ENCODE measurements at regions not wholly inside any gene's neighbourhood (a gene's known extent, or its start where the extent isn't known, plus 50 kb on each side); places are given as distances from the start of the nearest gene placed in this dataset.
"Not testable (repeated sequence)": the region's sequence is repeated elsewhere in the genome, so short reads cannot be mapped to it uniquely, and the experiment has no call there.

GRCh38 chr7:68622500-68622899, 975.8 kb upstream of the AUTS2 start:
- DNase-seq (ENCODE audit: low spot score) = no peak
- Mint-ChIP-seq H3K27me3 (ENCODE audit: insufficient read depth) (no peaks in the 10 kb centered on the region), H3K4me1 (ENCODE audit: low read depth) (no peaks in the 10 kb centered on the region), H3K27ac (no peak overlapping the region), H3K4me3 (no peak overlapping the region), H3K36me3 (ENCODE audit: low read depth) (no peaks in the 10 kb centered on the region), H3K9me3 (peaks cover 42% of the 10 kb centered on the region)
- intact Hi-C loops (cut with micrococcal nuclease) = no loop called here

- Mint-ChIP-seq H3K27me3 (ENCODE audit: insufficient read depth) (no peaks in the 10 kb centered on the region), H3K9me3 (peaks cover 41% of the 10 kb centered on the region), H3K4me1 (ENCODE audit: low read depth) (no peaks in the 10 kb centered on the region), H3K36me3 (ENCODE audit: low read depth) (no peaks in the 10 kb centered on the region), H3K4me3 (no peak overlapping the region), H3K27ac (no peak overlapping the region)
- intact Hi-C loops (cut with micrococcal nuclease) = no loop called here
- no peak for DNase-seq (ENCODE audit: low spot score)
Measured at GRCh38 chr7:68623030-68623429, 975.2 kb upstream of the AUTS2 start.

- Mint-ChIP-seq H3K36me3 (ENCODE audit: low read depth) (no peaks in the 10 kb centered on the region), H3K27me3 (ENCODE audit: insufficient read depth) (no peaks in the 10 kb centered on the region), H3K4me3 (no peak overlapping the region), H3K27ac (no peak overlapping the region), H3K4me1 (ENCODE audit: low read depth) (no peaks in the 10 kb centered on the region), H3K9me3 (peaks cover 41% of the 10 kb centered on the region)
- intact Hi-C loops (cut with micrococcal nuclease) = no loop called here
- DNase-seq (ENCODE audit: low spot score) = no peak
Measured at GRCh38 chr7:68627247-68627864, 970.9 kb upstream of the AUTS2 start.

GRCh38 chr7:68630914-68631313, 967.4 kb upstream of the AUTS2 start:
- H3K27ac Mint-ChIP-seq; DNase-seq (ENCODE audit: low spot score); intact Hi-C loops (cut with micrococcal nuclease); H3K27me3 Mint-ChIP-seq (ENCODE audit: insufficient read depth); H3K36me3 Mint-ChIP-seq (ENCODE audit: low read depth); H3K4me1 Mint-ChIP-seq (ENCODE audit: low read depth); H3K4me3 Mint-ChIP-seq: not testable (repeated sequence)
- peaks cover 35% of the 10 kb centered on the region for H3K9me3 Mint-ChIP-seq

GRCh38 chr7:68640103-68640502, 958.2 kb upstream of the AUTS2 start:
- no peaks in the 10 kb centered on the region for H3K4me1 Mint-ChIP-seq (ENCODE audit: low read depth)
- intact Hi-C loops (cut with micrococcal nuclease) = no loop called here
- no peaks in the 10 kb centered on the region for H3K27me3 Mint-ChIP-seq (ENCODE audit: insufficient read depth)
- H3K4me3 Mint-ChIP-seq = no peak overlapping the region
- peaks cover 25% of the 10 kb centered on the region for H3K9me3 Mint-ChIP-seq
- H3K27ac Mint-ChIP-seq = no peak overlapping the region
- no peak for DNase-seq (ENCODE audit: low spot score)
- H3K36me3 Mint-ChIP-seq (ENCODE audit: low read depth) = no peaks in the 10 kb centered on the region

- no peaks in the 10 kb centered on the region for H3K27me3 Mint-ChIP-seq (ENCODE audit: insufficient read depth)
- no peaks in the 10 kb centered on the region for H3K4me1 Mint-ChIP-seq (ENCODE audit: low read depth)
- intact Hi-C loops (cut with micrococcal nuclease) = no loop called here
- no peak overlapping the region for H3K27ac Mint-ChIP-seq
- DNase-seq (ENCODE audit: low spot score) = no peak
- H3K9me3 Mint-ChIP-seq = peaks cover 23% of the 10 kb centered on the region
- H3K36me3 Mint-ChIP-seq (ENCODE audit: low read depth) = no peaks in the 10 kb centered on the region
- H3K4me3 Mint-ChIP-seq = no peak overlapping the region
Measured at GRCh38 chr7:68642727-68643126, 955.5 kb upstream of the AUTS2 start.

- no peak overlapping the region for H3K4me3 Mint-ChIP-seq
- no peaks in the 10 kb centered on the region for H3K27me3 Mint-ChIP-seq (ENCODE audit: insufficient read depth)
- no peak overlapping the region for H3K27ac Mint-ChIP-seq
- H3K36me3 Mint-ChIP-seq (ENCODE audit: low read depth) = no peaks in the 10 kb centered on the region
- no peaks in the 10 kb centered on the region for H3K4me1 Mint-ChIP-seq (ENCODE audit: low read depth)
- intact Hi-C loops (cut with micrococcal nuclease) = no loop called here
- H3K9me3 Mint-ChIP-seq = peaks cover 36% of the 10 kb centered on the region
- DNase-seq (ENCODE audit: low spot score) = no peak
Measured at GRCh38 chr7:68663392-68663791, 934.9 kb upstream of the AUTS2 start.

GRCh38 chr7:68671046-68671445, 927.2 kb upstream of the AUTS2 start:
- peaks cover 56% of the 10 kb centered on the region for H3K9me3 Mint-ChIP-seq
- H3K4me3 Mint-ChIP-seq = no peak overlapping the region
- intact Hi-C loops (cut with micrococcal nuclease) = no loop called here
- no peak overlapping the region for H3K27ac Mint-ChIP-seq
- no peak for DNase-seq (ENCODE audit: low spot score)
- no peaks in the 10 kb centered on the region for H3K4me1 Mint-ChIP-seq (ENCODE audit: low read depth)
- no peaks in the 10 kb centered on the region for H3K36me3 Mint-ChIP-seq (ENCODE audit: low read depth)
- no peaks in the 10 kb centered on the region for H3K27me3 Mint-ChIP-seq (ENCODE audit: insufficient read depth)

GRCh38 chr7:68671671-68672070, 926.6 kb upstream of the AUTS2 start:
- no peaks in the 10 kb centered on the region for H3K27me3 Mint-ChIP-seq (ENCODE audit: insufficient read depth)

GRCh38 chr7:68674826-68675225, 923.4 kb upstream of the AUTS2 start:
- no peak overlapping the region for H3K4me3 Mint-ChIP-seq
- intact Hi-C loops (cut with micrococcal nuclease) = no loop called here
- no peaks in the 10 kb centered on the region for H3K4me1 Mint-ChIP-seq (ENCODE audit: low read depth)

More at GRCh38 chr7:68671671-68672070, 926.6 kb upstream of the AUTS2 start:
- Mint-ChIP-seq H3K4me3 (no peak overlapping the region), H3K36me3 (ENCODE audit: low read depth) (no peaks in the 10 kb centered on the region), H3K9me3 (peaks cover 52% of the 10 kb centered on the region), H3K27ac (no peak overlapping the region), H3K4me1 (ENCODE audit: low read depth) (no peaks in the 10 kb centered on the region)
- intact Hi-C loops (cut with micrococcal nuclease) = no loop called here
- no peak for DNase-seq (ENCODE audit: low spot score)

GRCh38 chr7:68676813-68677535, 921.3 kb upstream of the AUTS2 start:
- Mint-ChIP-seq H3K27me3 (ENCODE audit: insufficient read depth) (no peaks in the 10 kb centered on the region), H3K4me3 (no peak overlapping the region), H3K36me3 (ENCODE audit: low read depth) (no peaks in the 10 kb centered on the region), H3K27ac (no peak overlapping the region), H3K4me1 (ENCODE audit: low read depth) (no peaks in the 10 kb centered on the region), H3K9me3 (peaks cover 32% of the 10 kb centered on the region)
- DNase-seq (ENCODE audit: low spot score) = no peak
- intact Hi-C loops (cut with micrococcal nuclease) = no loop called here

More at GRCh38 chr7:68674826-68675225, 923.4 kb upstream of the AUTS2 start:
- Mint-ChIP-seq H3K27ac (no peak overlapping the region), H3K27me3 (ENCODE audit: insufficient read depth) (no peaks in the 10 kb centered on the region), H3K9me3 (peaks cover 47% of the 10 kb centered on the region), H3K36me3 (ENCODE audit: low read depth) (no peaks in the 10 kb centered on the region)
- DNase-seq (ENCODE audit: low spot score) = no peak

- no peaks in the 10 kb centered on the region for H3K36me3 Mint-ChIP-seq (ENCODE audit: low read depth)
- DNase-seq (ENCODE audit: low spot score) = no peak
- H3K9me3 Mint-ChIP-seq = peaks cover 28% of the 10 kb centered on the region
- H3K4me3 Mint-ChIP-seq = no peak overlapping the region
- no peaks in the 10 kb centered on the region for H3K27me3 Mint-ChIP-seq (ENCODE audit: insufficient read depth)
- intact Hi-C loops (cut with micrococcal nuclease) = no loop called here
- no peak overlapping the region for H3K27ac Mint-ChIP-seq
- H3K4me1 Mint-ChIP-seq (ENCODE audit: low read depth) = no peaks in the 10 kb centered on the region
Measured at GRCh38 chr7:68678196-68678595, 920.1 kb upstream of the AUTS2 start.

GRCh38 chr7:68679459-68680234, 918.6 kb upstream of the AUTS2 start:
- intact Hi-C loops (cut with micrococcal nuclease) = no loop called here
- Mint-ChIP-seq H3K9me3 (peaks cover 22% of the 10 kb centered on the region), H3K27me3 (ENCODE audit: insufficient read depth) (no peaks in the 10 kb centered on the region), H3K4me1 (ENCODE audit: low read depth) (no peaks in the 10 kb centered on the region), H3K27ac (no peak overlapping the region), H3K4me3 (no peak overlapping the region), H3K36me3 (ENCODE audit: low read depth) (no peaks in the 10 kb centered on the region)
- DNase-seq (ENCODE audit: low spot score) = no peak

Data from activated T-helper 1 cell treated with anti-CD3 and anti-CD28 coated beads, Interleukin-12 subunit alpha, Interleukin-12 subunit beta, Interleukin-2, Interleukin-4 antibody, amounts not matched to agents 30 ng/mL and 10 ng/mL and 1 ng/mL, durations not matched to agents 14 hours and 24 hours and 36 hours (primary cell).